HCT116 (cell line): ENCODE measurements at regions not wholly inside any gene's neighbourhood (a gene's known extent, or its start where the extent isn't known, plus 50 kb on each side); places are given as distances from the start of the nearest gene placed in this dataset.

Experiments used
- ATAC-seq: fragments of 200-7000 bp; cut with Tn5 transposase; 2 replicates; pipeline ENCODE4 v1.9.1; 2020; ENCODE audit warnings: mild to moderate bottlenecking, moderate library complexity
- BruUV-seq: library from RNA; stranded (reverse); fragments of 400-500 nt; replicated peaks from 2 replicates; lab custom pipeline; 2021; lab: Mats Ljungman, UMichigan
- CTCF ChIA-PET: fragments of 300-600 bp; sonication (Branson Sonifier 250); formaldehyde crosslinking; loops from one replicate; lab custom pipeline; 2021; ENCODE audit warnings: antibody characterized with exemption; lab: Charles Lee
- POLR2A ChIA-PET: fragments of 300-600, 350-600 bp; sonication (Branson Sonifier 250); formaldehyde crosslinking; loops from one replicate; lab custom pipeline; 2021; ENCODE audit warnings: antibody characterized with exemption; lab: Charles Lee
- RAD21 ChIA-PET, 2 experiments: fragments of 300-600 bp; sonication (Branson Sonifier 250); formaldehyde crosslinking; loops; one replicate each; lab custom pipeline; 2023; ENCODE audit warnings: low total read pairs in 2 of 2; ENCODE audit not compliant: uncharacterized antibody in 2 of 2, unreplicated experiment in 2 of 2, low non-redundant PET in 1 of 2; lab: Charles Lee
- DNase-seq: peaks from one replicate; pipeline ENCODE4 v3.0.0-alpha.2; 2010; ENCODE audit warnings: low read depth, low spot score
- H2AFZ ChIP-seq: fragments of 200-600 bp; shearing (Covaris generic), sonication (generic); 2 replicates; pipeline ENCODE4 v1.6.1; 2017; ENCODE audit warnings: low read depth, mixed run types, mixed read lengths, antibody characterized with exemption, low read length; ENCODE audit not compliant: poor library complexity, severe bottlenecking
- H3K27ac ChIP-seq: 2 replicates; pipeline ENCODE4 v1.5.1; 2012; ENCODE audit warnings: low read depth, low read length
- H3K27me3 ChIP-seq: fragments of 200-600 bp; sonication (generic); 2 replicates; pipeline ENCODE4 v1.6.1; 2016; ENCODE audit warnings: mixed run types, low read length, mixed read lengths; ENCODE audit not compliant: insufficient read depth
- H3K36me3 ChIP-seq, 2 experiments: fragments of 200-500 bp in 1 of 2; fragments of 200-600 bp in 1 of 2; sonication (Bioruptor generic) in 1 of 2; sonication (generic) in 1 of 2; 2 replicates each; pipeline versions ENCODE4 v1.5.1 to v1.6.1; 2014 to 2016; ENCODE audit warnings: low read length in 2 of 2, inconsistent platforms in 1 of 2, mixed read lengths in 1 of 2, mixed run types in 1 of 2; ENCODE audit not compliant: insufficient read depth in 2 of 2, control insufficient read depth in 1 of 2
- H3K4me1 ChIP-seq, 2 experiments: fragments of 200-600 bp in 1 of 2; sonication (generic) in 1 of 2; 2 replicates each; pipeline versions ENCODE4 v1.5.1 to v1.6.1; 2012 to 2017; ENCODE audit warnings: low read length in 2 of 2, inconsistent platforms in 1 of 2, mild to moderate bottlenecking in 1 of 2, mixed read lengths in 1 of 2, mixed run types in 1 of 2, moderate library complexity in 1 of 2; ENCODE audit not compliant: insufficient read depth in 2 of 2, control insufficient read depth in 1 of 2
- H3K4me2 ChIP-seq: fragments of 200-600 bp; sonication (generic); 2 replicates; pipeline ENCODE4 v1.6.1; 2017; ENCODE audit warnings: mixed run types, low read length, mixed read lengths
- H3K4me3 ChIP-seq, 2 experiments: fragments of 200-600 bp in 1 of 2; sonication (generic) in 1 of 2; replicated peaks in 1 of 2; 2 replicates each; pipeline ENCODE4 v1.5.1; 2011 to 2016; ENCODE audit warnings: low read length in 2 of 2, control low read depth in 1 of 2, low read depth in 1 of 2, mild to moderate bottlenecking in 1 of 2, mixed read lengths in 1 of 2, mixed run types in 1 of 2
- H3K79me2 ChIP-seq: fragments of 200-600 bp; sonication (generic); 2 replicates; pipeline ENCODE4 v1.6.1; 2017; ENCODE audit warnings: mild to moderate bottlenecking, mixed run types, low read length, moderate library complexity, mixed read lengths; ENCODE audit not compliant: insufficient read depth
- H3K9ac ChIP-seq: fragments of 200-600 bp; sonication (generic); 2 replicates; pipeline ENCODE4 v1.6.1; 2016; ENCODE audit warnings: low read length, mixed read lengths
- H3K9me2 ChIP-seq: fragments of 200-600 bp; sonication (generic), shearing (Covaris generic); 2 replicates; pipeline ENCODE4 v1.6.1; 2017; ENCODE audit warnings: mixed run types, mild to moderate bottlenecking, moderate library complexity; ENCODE audit not compliant: insufficient read depth
- H3K9me3 ChIP-seq, 2 experiments: fragments of 200-500 bp in 1 of 2; fragments of 200-600 bp in 1 of 2; sonication (Bioruptor generic) in 1 of 2; sonication (generic) in 1 of 2; 2 replicates each; pipeline ENCODE4 v1.6.1; 2014 to 2017; ENCODE audit warnings: low read length in 2 of 2, mixed read lengths in 2 of 2, inconsistent platforms in 1 of 2, low read depth in 1 of 2, mild to moderate bottlenecking in 1 of 2, mixed run types in 1 of 2, moderate library complexity in 1 of 2; ENCODE audit not compliant: control insufficient read depth in 1 of 2, insufficient read depth in 1 of 2
- H4K20me1 ChIP-seq: fragments of 200-600 bp; sonication (generic), shearing (Covaris generic); 2 replicates; pipeline ENCODE4 v1.6.1; 2017; ENCODE audit warnings: mixed run types, mild to moderate bottlenecking, moderate library complexity; ENCODE audit not compliant: insufficient read depth
- ATF3 ChIP-seq: IDR thresholded peaks from 2 replicates; pipeline ENCODE4 v1.6.1; 2012
- CBX3 ChIP-seq: IDR thresholded peaks from 2 replicates; pipeline ENCODE4 v1.6.1; 2012; ENCODE audit warnings: low read depth
- CTCF ChIP-seq, 3 experiments: fragments of 200-600 bp in 1 of 3; sonication (generic) in 1 of 3; IDR thresholded peaks in 2 of 3; conservative IDR thresholded peaks in 1 of 3; 2 replicates each; pipeline ENCODE4 v1.5.1; 2012 to 2017; ENCODE audit warnings: low read depth in 2 of 3, low read length in 2 of 3, antibody characterized with exemption in 1 of 3, borderline replicate concordance in 1 of 3, control low read depth in 1 of 3, mild to moderate bottlenecking in 1 of 3, mixed read lengths in 1 of 3, mixed run types in 1 of 3, moderate library complexity in 1 of 3; ENCODE audit not compliant: insufficient read depth in 1 of 3
- EGR1 ChIP-seq: IDR thresholded peaks from 2 replicates; pipeline ENCODE4 v1.6.1; 2012; ENCODE audit warnings: low read depth
- ELF1 ChIP-seq: IDR thresholded peaks from 2 replicates; pipeline ENCODE4 v1.6.1; 2012; ENCODE audit warnings: low read depth, borderline replicate concordance
- FOSL1 ChIP-seq: IDR thresholded peaks from 2 replicates; pipeline ENCODE4 v1.6.1; 2012; ENCODE audit warnings: low read depth
- JUND ChIP-seq: IDR thresholded peaks from 2 replicates; pipeline ENCODE4 v1.6.1; 2012
- POLR2A ChIP-seq: IDR thresholded peaks from 2 replicates; pipeline ENCODE4 v1.7.0; 2011; ENCODE audit warnings: borderline replicate concordance; ENCODE audit not compliant: insufficient read depth, insufficient read length; ENCODE audit errors: extremely low read depth
- RAD21 ChIP-seq: IDR thresholded peaks from 2 replicates; pipeline ENCODE4 v1.6.1; 2012; ENCODE audit warnings: low read depth, mild to moderate bottlenecking
- SIN3A ChIP-seq: IDR thresholded peaks from 2 replicates; pipeline ENCODE4 v1.6.1; 2012; ENCODE audit warnings: low read depth
- intact Hi-C: fragments of 100-400 bp; cut with micrococcal nuclease; formaldehyde crosslinking; loops from 2 replicates; pipeline ENCODE4 v1.10.0; 2022
- TF ChIP-seq, protein P1 (sequence below): IDR thresholded peaks from 2 replicates; pipeline ENCODE4 v1.6.1; 2012; ENCODE audit warnings: low read depth
- TF ChIP-seq, protein P2 (sequence below): IDR thresholded peaks from 2 replicates; pipeline ENCODE4 v1.6.1; 2012
- TF ChIP-seq, protein P3 (sequence below): IDR thresholded peaks from 2 replicates; pipeline ENCODE4 v1.6.1; 2011; ENCODE audit warnings: mild to moderate bottlenecking, low read length, moderate library complexity; ENCODE audit not compliant: insufficient replicate concordance; ENCODE audit errors: extremely low read depth

DNA sequence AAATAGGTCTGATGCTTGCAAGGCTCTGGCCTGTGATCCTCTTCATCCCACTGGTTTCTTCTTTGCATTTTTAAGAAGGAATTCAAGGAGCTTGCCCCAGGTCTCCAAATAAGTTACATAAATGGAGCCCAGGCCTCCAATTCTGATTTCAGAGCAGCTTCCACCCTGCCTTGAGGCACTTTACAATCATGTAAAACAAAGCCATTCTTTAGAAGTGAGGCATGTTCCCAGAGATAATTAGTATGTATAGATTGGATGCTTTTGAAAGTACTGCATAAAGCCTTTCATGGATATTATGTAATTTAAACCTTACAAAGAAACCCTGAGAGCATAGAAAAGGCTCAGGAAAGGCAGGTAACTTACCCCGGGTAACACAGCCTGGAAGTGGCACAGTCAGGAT lies 466.5 kb downstream of the MIAT start:
- ChIA-PET CTCF (no interaction called here), RAD21 (no interaction called here), POLR2A (no interaction called here)
- intact Hi-C loops = no loop called here
- no peaks in the 10 kb centered on the region for H3K79me2 ChIP-seq
- H3K36me3 ChIP-seq = no peaks in the 10 kb centered on the region
- peaks cover 0 to 3% of the 10 kb centered on the region in 2 experiments; a peak in 1 of 4 replicates for H3K9me3 ChIP-seq
- no peak for DNase-seq
- no peak overlapping the region for H3K9ac ChIP-seq
- no peak overlapping the region for H3K4me3 ChIP-seq
- no peaks in the 10 kb centered on the region for H4K20me1 ChIP-seq
- H2AFZ ChIP-seq = no peak overlapping the region
- H3K27ac ChIP-seq = no peak overlapping the region
- no peaks in the 10 kb centered on the region for H3K9me2 ChIP-seq
- no TSS peak for BruUV-seq
- peaks cover 0 to 5% of the 10 kb centered on the region in 2 experiments; a peak in 1 of 4 replicates for H3K4me1 ChIP-seq
- 0 out of 2 replicates have a peak, but pooled peaks cover 6% of the 10 kb centered on the region for H3K27me3 ChIP-seq
- ATAC-seq = no peak
- no peak overlapping the region for H3K4me2 ChIP-seq
- TF ChIP-seq FOSL1 (no peak), EGR1 (no peak), POLR2A (no peak), JUND (no peak), SIN3A (no peak), ELF1 (no peak), CBX3 (no peak), CTCF (IDR thresholded peaks at IDR 0.05 in 2 of 3, conservative IDR thresholded peaks at IDR 0.05 in 1 of 3; ENCODE audit: borderline replicate concordance in 1 of 3, insufficient read depth in 1 of 3, low read depth in 2 of 3, low read length in 2 of 3) (no peak), RAD21 (no peak), ATF3 (no peak)
- TF ChIP-seq, protein P1, sequence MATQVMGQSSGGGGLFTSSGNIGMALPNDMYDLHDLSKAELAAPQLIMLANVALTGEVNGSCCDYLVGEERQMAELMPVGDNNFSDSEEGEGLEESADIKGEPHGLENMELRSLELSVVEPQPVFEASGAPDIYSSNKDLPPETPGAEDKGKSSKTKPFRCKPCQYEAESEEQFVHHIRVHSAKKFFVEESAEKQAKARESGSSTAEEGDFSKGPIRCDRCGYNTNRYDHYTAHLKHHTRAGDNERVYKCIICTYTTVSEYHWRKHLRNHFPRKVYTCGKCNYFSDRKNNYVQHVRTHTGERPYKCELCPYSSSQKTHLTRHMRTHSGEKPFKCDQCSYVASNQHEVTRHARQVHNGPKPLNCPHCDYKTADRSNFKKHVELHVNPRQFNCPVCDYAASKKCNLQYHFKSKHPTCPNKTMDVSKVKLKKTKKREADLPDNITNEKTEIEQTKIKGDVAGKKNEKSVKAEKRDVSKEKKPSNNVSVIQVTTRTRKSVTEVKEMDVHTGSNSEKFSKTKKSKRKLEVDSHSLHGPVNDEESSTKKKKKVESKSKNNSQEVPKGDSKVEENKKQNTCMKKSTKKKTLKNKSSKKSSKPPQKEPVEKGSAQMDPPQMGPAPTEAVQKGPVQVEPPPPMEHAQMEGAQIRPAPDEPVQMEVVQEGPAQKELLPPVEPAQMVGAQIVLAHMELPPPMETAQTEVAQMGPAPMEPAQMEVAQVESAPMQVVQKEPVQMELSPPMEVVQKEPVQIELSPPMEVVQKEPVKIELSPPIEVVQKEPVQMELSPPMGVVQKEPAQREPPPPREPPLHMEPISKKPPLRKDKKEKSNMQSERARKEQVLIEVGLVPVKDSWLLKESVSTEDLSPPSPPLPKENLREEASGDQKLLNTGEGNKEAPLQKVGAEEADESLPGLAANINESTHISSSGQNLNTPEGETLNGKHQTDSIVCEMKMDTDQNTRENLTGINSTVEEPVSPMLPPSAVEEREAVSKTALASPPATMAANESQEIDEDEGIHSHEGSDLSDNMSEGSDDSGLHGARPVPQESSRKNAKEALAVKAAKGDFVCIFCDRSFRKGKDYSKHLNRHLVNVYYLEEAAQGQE = no peak
- TF ChIP-seq, protein P2, sequence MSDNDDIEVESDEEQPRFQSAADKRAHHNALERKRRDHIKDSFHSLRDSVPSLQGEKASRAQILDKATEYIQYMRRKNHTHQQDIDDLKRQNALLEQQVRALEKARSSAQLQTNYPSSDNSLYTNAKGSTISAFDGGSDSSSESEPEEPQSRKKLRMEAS = no peak
- TF ChIP-seq, protein P3, sequence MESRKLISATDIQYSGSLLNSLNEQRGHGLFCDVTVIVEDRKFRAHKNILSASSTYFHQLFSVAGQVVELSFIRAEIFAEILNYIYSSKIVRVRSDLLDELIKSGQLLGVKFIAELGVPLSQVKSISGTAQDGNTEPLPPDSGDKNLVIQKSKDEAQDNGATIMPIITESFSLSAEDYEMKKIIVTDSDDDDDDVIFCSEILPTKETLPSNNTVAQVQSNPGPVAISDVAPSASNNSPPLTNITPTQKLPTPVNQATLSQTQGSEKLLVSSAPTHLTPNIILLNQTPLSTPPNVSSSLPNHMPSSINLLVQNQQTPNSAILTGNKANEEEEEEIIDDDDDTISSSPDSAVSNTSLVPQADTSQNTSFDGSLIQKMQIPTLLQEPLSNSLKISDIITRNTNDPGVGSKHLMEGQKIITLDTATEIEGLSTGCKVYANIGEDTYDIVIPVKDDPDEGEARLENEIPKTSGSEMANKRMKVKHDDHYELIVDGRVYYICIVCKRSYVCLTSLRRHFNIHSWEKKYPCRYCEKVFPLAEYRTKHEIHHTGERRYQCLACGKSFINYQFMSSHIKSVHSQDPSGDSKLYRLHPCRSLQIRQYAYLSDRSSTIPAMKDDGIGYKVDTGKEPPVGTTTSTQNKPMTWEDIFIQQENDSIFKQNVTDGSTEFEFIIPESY = no peak
